ENCODE measurements at regions not wholly inside any gene's neighbourhood (a gene's known extent, or its start where the extent isn't known, plus 50 kb on each side); places are given as distances from the start of the nearest gene placed in this dataset.

GRCh38 chr2:457792-458424, 170.0 kb upstream of the ALKAL2 start:
- TF ChIP-seq CTCF (IDR thresholded peaks at IDR 0.05), result no peak
- TF ChIP-seq POLR2A (IDR thresholded peaks at IDR 0.05), result no peak
